ENCODE measurements at regions not wholly inside any gene's neighbourhood (a gene's known extent, or its start where the extent isn't known, plus 50 kb on each side); places are given as distances from the start of the nearest gene placed in this dataset.

DNA sequence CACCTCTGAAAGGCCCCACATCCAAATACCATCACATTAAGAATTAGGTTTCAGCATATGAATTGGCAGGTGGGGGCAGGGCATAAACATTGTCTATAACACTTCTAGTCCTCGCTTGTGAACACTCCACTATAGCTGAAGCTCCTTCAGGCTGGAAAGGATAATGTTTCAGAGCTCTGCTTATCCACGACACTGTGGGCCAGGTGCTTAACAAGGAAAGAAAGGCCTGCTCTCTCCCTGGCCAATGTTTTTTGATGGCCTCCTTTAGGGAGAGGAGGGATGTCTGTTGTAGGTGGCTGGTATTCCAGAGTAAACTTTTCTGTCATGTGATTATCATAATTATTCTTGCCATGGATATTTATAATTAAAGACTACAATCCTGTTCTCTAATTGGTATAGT, 86.4 kb downstream of the CCNA1 start (continued):
- TF ChIP-seq CHD7 (IDR thresholded peaks at IDR 0.05; ENCODE audit: insufficient replicate concordance, low read length) (no peak), SUZ12 (IDR thresholded peaks at IDR 0.05; ENCODE audit: low read length) (no peak), RNF2 (IDR thresholded peaks at IDR 0.05; ENCODE audit: borderline replicate concordance, low read depth, low read length, missing control alignments, poor library complexity, severe bottlenecking) (no peak), SP2 (IDR thresholded peaks at IDR 0.05; ENCODE audit: low read length) (no peak), PHF8 (conservative IDR thresholded peaks at IDR 0.05; ENCODE audit: low read depth, low read length) (no peak), FOSL1 (IDR thresholded peaks at IDR 0.05; ENCODE audit: insufficient read depth, low read depth, low read length) (no peak), POLR2A (IDR thresholded peaks at IDR 0.05; ENCODE audit: control extremely low read depth in 1 of 2, low read depth in 2 of 2, low read length in 2 of 2) (no peak), NANOG (IDR thresholded peaks at IDR 0.05; ENCODE audit: insufficient read depth, low read depth, low read length, poor library complexity, severe bottlenecking) (no peak), TBP (IDR thresholded peaks at IDR 0.05; ENCODE audit: low read depth, low read length) (no peak), CBX8 (IDR thresholded peaks at IDR 0.05; ENCODE audit: borderline replicate concordance, low read depth, low read length) (no peak), BCL11A (IDR thresholded peaks at IDR 0.05; ENCODE audit: low read depth in 2 of 2, low read length in 2 of 2) (no peak), CHD1 (IDR thresholded peaks at IDR 0.05; ENCODE audit: low read depth, low read length) (no peak), CEBPB (IDR thresholded peaks at IDR 0.05; ENCODE audit: low read depth, low read length) (no peak)
